Activated naive CD4-positive, alpha-beta T cell treated with anti-CD3 and anti-CD28 coated beads for 36 hours (primary cell): ENCODE measurements at regions not wholly inside any gene's neighbourhood (a gene's known extent, or its start where the extent isn't known, plus 50 kb on each side); places are given as distances from the start of the nearest gene placed in this dataset.

Experiments used
- CTCF ChIA-PET: fragments of 350-600 bp; sonication (Branson Sonifier 250); formaldehyde crosslinking; loops from one replicate; lab custom pipeline; 2021; ENCODE audit warnings: antibody characterized with exemption; lab: Charles Lee
- DNase-seq: peaks from one replicate; pipeline ENCODE4 v3.0.0-alpha.2; 2020
- H3K27ac Mint-ChIP-seq: one replicate; pipeline ENCODE4 v1.8.0; 2021; ENCODE audit warnings: mild to moderate bottlenecking, mixed read lengths
- H3K27me3 Mint-ChIP-seq: one replicate; pipeline ENCODE4 v1.8.0; 2021; ENCODE audit warnings: low read depth, mixed read lengths
- H3K36me3 Mint-ChIP-seq: one replicate; pipeline ENCODE4 v1.8.0; 2021; ENCODE audit warnings: low read depth, mixed read lengths
- H3K4me1 Mint-ChIP-seq: one replicate; pipeline ENCODE4 v1.8.0; 2021; ENCODE audit warnings: low read depth, mixed read lengths
- H3K4me3 Mint-ChIP-seq: one replicate; pipeline ENCODE4 v1.8.0; 2021; ENCODE audit warnings: mild to moderate bottlenecking, moderate library complexity, mixed read lengths
- H3K9me3 Mint-ChIP-seq: one replicate; pipeline ENCODE4 v1.8.0; 2021; ENCODE audit warnings: mixed read lengths
- intact Hi-C: fragments of 100-400 bp; cut with micrococcal nuclease; formaldehyde crosslinking; loops from one replicate; pipeline ENCODE4 v1.15.1; 2023

GRCh38 chr19:57057036-57057686, 62.6 kb upstream of the USP29 start:
- Mint-ChIP-seq H3K4me3 (no peak overlapping the region), H3K36me3 (peaks cover 5% of the 10 kb centered on the region), H3K27me3 (no peaks in the 10 kb centered on the region), H3K27ac (no peak overlapping the region), H3K4me1 (no peaks in the 10 kb centered on the region), H3K9me3 (peaks cover 43% of the 10 kb centered on the region)
- CTCF ChIA-PET = no interaction called here
- DNase-seq = no peak
- intact Hi-C loops = no loop called here

- Mint-ChIP-seq H3K27me3 (no peaks in the 10 kb centered on the region), H3K4me1 (no peaks in the 10 kb centered on the region), H3K27ac (no peak overlapping the region), H3K36me3 (peaks cover 5% of the 10 kb centered on the region), H3K4me3 (no peak overlapping the region), H3K9me3 (peaks cover 47% of the 10 kb centered on the region)
- CTCF ChIA-PET = no interaction called here
- DNase-seq = no peak
- intact Hi-C loops = no loop called here
Observed at GRCh38 chr19:57058871-57059270, 60.9 kb upstream of the USP29 start.

DNA sequence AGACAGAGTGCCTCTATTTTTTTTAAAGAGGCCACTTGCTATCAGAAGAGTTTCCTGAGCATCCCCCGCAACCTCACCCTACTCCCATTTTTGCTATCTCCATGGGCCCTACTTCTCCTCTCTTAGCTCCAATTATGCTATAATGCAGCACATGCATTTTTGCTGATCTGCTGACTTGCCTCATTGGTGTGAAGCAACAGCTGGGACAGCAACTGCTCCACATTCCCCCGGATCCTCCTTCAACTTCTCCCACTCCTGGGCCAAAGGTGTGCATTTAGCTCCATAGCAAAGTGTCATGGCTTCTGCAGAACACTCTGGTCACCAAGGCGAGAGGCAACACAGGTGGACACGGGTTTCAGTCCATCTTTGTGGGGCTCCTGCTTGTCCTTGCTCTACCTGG, 56.7 kb upstream of the USP29 start:
- Mint-ChIP-seq H3K4me1 (no peaks in the 10 kb centered on the region), H3K27ac (no peak overlapping the region), H3K36me3 (peaks cover 4% of the 10 kb centered on the region), H3K27me3 (no peaks in the 10 kb centered on the region), H3K4me3 (no peak overlapping the region), H3K9me3 (peaks cover 39% of the 10 kb centered on the region)
- CTCF ChIA-PET = no interaction called here
- DNase-seq = no peak
- intact Hi-C loops = no loop called here

- H3K4me1 Mint-ChIP-seq = no peaks in the 10 kb centered on the region
- peaks cover 38% of the 10 kb centered on the region for H3K9me3 Mint-ChIP-seq
- no peaks in the 10 kb centered on the region for H3K27me3 Mint-ChIP-seq
- CTCF ChIA-PET = no interaction called here
- no peak overlapping the region for H3K4me3 Mint-ChIP-seq
- intact Hi-C loops = no loop called here
- no peak overlapping the region for H3K27ac Mint-ChIP-seq
- peaks cover 5% of the 10 kb centered on the region for H3K36me3 Mint-ChIP-seq
- no peak for DNase-seq
Observed at GRCh38 chr19:57067440-57067839, 52.3 kb upstream of the USP29 start.

- no peaks in the 10 kb centered on the region for H3K4me1 Mint-ChIP-seq
- no peak overlapping the region for H3K27ac Mint-ChIP-seq
- no peak for DNase-seq
- CTCF ChIA-PET = no interaction called here
- H3K9me3 Mint-ChIP-seq = peaks cover 39% of the 10 kb centered on the region
- intact Hi-C loops = no loop called here
- H3K4me3 Mint-ChIP-seq = no peak overlapping the region
- H3K36me3 Mint-ChIP-seq = peaks cover 8% of the 10 kb centered on the region
- H3K27me3 Mint-ChIP-seq = no peaks in the 10 kb centered on the region
Observed at GRCh38 chr19:57068311-57068710, 51.5 kb upstream of the USP29 start.

- CTCF ChIA-PET = interaction anchor here (0.6 kb wide), 1 partner anchor 314 kb away, joined by 3 read pairs; no protein-coding TSS in a partner anchor
- Mint-ChIP-seq H3K27ac (no peak overlapping the region), H3K4me3 (no peak overlapping the region), H3K9me3 (peaks cover 32% of the 10 kb centered on the region), H3K36me3 (peaks cover 8% of the 10 kb centered on the region), H3K4me1 (no peaks in the 10 kb centered on the region), H3K27me3 (no peaks in the 10 kb centered on the region)
- peak; percentile 25 for DNase-seq
- intact Hi-C loops = no loop called here
Observed at GRCh38 chr19:57068921-57069697, 50.7 kb upstream of the USP29 start.
